HL-60 (cell line): ENCODE measurements at regions not wholly inside any gene's neighbourhood (a gene's known extent, or its start where the extent isn't known, plus 50 kb on each side); places are given as distances from the start of the nearest gene placed in this dataset.
"Not testable (repeated sequence)": the region's sequence is repeated elsewhere in the genome, so short reads cannot be mapped to it uniquely, and the experiment has no call there.

ENCODE experiments used
- CTCF ChIP-seq: IDR thresholded peaks from one replicate; pipeline ENCODE4 v1.5.1; 2011; ENCODE audit warnings: low read length, control low read depth, inconsistent platforms; ENCODE audit not compliant: insufficient read depth
- GABPA ChIP-seq: IDR thresholded peaks from 2 replicates; pipeline ENCODE4 v1.6.1; 2012; ENCODE audit warnings: low read depth
- POLR2AphosphoS5 ChIP-seq: IDR thresholded peaks from 2 replicates; pipeline ENCODE4 v1.6.1; 2012; ENCODE audit warnings: low read depth
- REST ChIP-seq: IDR thresholded peaks from 2 replicates; pipeline ENCODE4 v1.6.1; 2012; ENCODE audit warnings: low read depth; ENCODE audit not compliant: insufficient replicate concordance
- SPI1 ChIP-seq: IDR thresholded peaks from 2 replicates; pipeline ENCODE4 v1.6.1; 2012; ENCODE audit warnings: low read depth, mild to moderate bottlenecking, borderline replicate concordance

GRCh38 chr7:57005974-57006373 lies 126.3 kb downstream of the ZNF479 start:
- TF ChIP-seq CTCF, POLR2AphosphoS5, REST, GABPA, SPI1: not testable (repeated sequence)
